ENCODE measurements at regions not wholly inside any gene's neighbourhood (a gene's known extent, or its start where the extent isn't known, plus 50 kb on each side); places are given as distances from the start of the nearest gene placed in this dataset.

DNA sequence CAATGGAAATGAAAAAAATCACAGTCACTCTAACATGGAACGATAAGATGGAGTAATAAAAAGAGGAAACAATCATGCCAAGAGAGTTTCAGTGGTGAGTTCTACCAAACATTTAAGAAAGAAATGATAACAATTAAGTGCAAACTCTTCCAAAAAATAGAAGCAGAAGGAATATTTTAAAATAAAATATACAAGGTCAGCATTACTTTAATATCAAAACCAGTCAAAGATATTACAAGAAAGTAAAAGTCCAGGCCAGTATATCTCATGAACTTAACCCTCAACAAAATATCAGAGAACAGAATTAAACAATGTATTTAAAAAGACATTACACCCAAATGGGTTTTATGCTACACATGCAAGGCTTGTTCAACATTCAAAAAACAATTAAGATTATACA lies 829.4 kb downstream of the TRIB2 start:
- no peak for TF ChIP-seq CTCF (IDR thresholded peaks at IDR 0.05; ENCODE audit: low read depth, low read length, missing control alignments)

GRCh38 chr2:13550285-13551231 lies 833.8 kb downstream of the TRIB2 start:
- H3K4me3 ChIP-seq (ENCODE audit: low read depth, low read length) = no peak overlapping the region
- H3K27me3 ChIP-seq (replicated peaks) = no peaks in the 10 kb centered on the region
- DNase-seq = no peak
- H3K36me3 ChIP-seq (replicated peaks) = no peaks in the 10 kb centered on the region
- in situ Hi-C loops (cut with HindIII; ENCODE audit: low pct_ligation_motif_present, low sequenced_read_pairs) = no loop called here
- no peak for TF ChIP-seq CTCF (IDR thresholded peaks at IDR 0.05; ENCODE audit: low read depth, low read length, missing control alignments)
- no peak overlapping the region for H3K27ac ChIP-seq

More for the DNA sequence above, 829.4 kb downstream of the TRIB2 start:
- no peak overlapping the region for H3K27ac ChIP-seq
- no peaks in the 10 kb centered on the region for H3K27me3 ChIP-seq (replicated peaks)
- DNase-seq = no peak
- in situ Hi-C loops (cut with HindIII; ENCODE audit: low pct_ligation_motif_present, low sequenced_read_pairs) = no loop called here
- H3K4me3 ChIP-seq (ENCODE audit: low read depth, low read length) = no peak overlapping the region
- no peaks in the 10 kb centered on the region for H3K36me3 ChIP-seq (replicated peaks)

- in situ Hi-C loops (cut with HindIII; ENCODE audit: low pct_ligation_motif_present, low sequenced_read_pairs) = no loop called here
Observed at GRCh38 chr2:13558368-13558767, 841.6 kb downstream of the TRIB2 start.

GRCh38 chr2:13560322-13560721 lies 843.6 kb downstream of the TRIB2 start:
- no peak for DNase-seq
- in situ Hi-C loops (cut with HindIII; ENCODE audit: low pct_ligation_motif_present, low sequenced_read_pairs) = no loop called here
- no peak overlapping the region for H3K4me3 ChIP-seq (ENCODE audit: low read depth, low read length)
- H3K27me3 ChIP-seq (replicated peaks) = no peaks in the 10 kb centered on the region
- no peak for TF ChIP-seq CTCF (IDR thresholded peaks at IDR 0.05; ENCODE audit: low read depth, low read length, missing control alignments)
- H3K27ac ChIP-seq = no peak overlapping the region
- no peaks in the 10 kb centered on the region for H3K36me3 ChIP-seq (replicated peaks)

More at GRCh38 chr2:13558368-13558767, 841.6 kb downstream of the TRIB2 start:
- no peak for TF ChIP-seq CTCF (IDR thresholded peaks at IDR 0.05; ENCODE audit: low read depth, low read length, missing control alignments)
- H3K27ac ChIP-seq = no peak overlapping the region
- no peaks in the 10 kb centered on the region for H3K36me3 ChIP-seq (replicated peaks)
- H3K4me3 ChIP-seq (ENCODE audit: low read depth, low read length) = no peak overlapping the region
- no peaks in the 10 kb centered on the region for H3K27me3 ChIP-seq (replicated peaks)
- DNase-seq = peak; percentile 64

GRCh38 chr2:13572466-13572865 lies 855.7 kb downstream of the TRIB2 start:
- no peak for DNase-seq
- Histone ChIP-seq H3K27me3 (replicated peaks) (no peaks in the 10 kb centered on the region), H3K36me3 (replicated peaks) (no peaks in the 10 kb centered on the region), H3K27ac (no peak overlapping the region), H3K4me3 (ENCODE audit: low read depth, low read length) (no peak overlapping the region)
- TF ChIP-seq CTCF (IDR thresholded peaks at IDR 0.05; ENCODE audit: low read depth, low read length, missing control alignments) = no peak
- in situ Hi-C loops (cut with HindIII; ENCODE audit: low pct_ligation_motif_present, low sequenced_read_pairs) = no loop called here

Data from brain microvascular endothelial cell (primary cell).